ENCODE measurements at regions not wholly inside any gene's neighbourhood (a gene's known extent, or its start where the extent isn't known, plus 50 kb on each side); places are given as distances from the start of the nearest gene placed in this dataset.

DNA sequence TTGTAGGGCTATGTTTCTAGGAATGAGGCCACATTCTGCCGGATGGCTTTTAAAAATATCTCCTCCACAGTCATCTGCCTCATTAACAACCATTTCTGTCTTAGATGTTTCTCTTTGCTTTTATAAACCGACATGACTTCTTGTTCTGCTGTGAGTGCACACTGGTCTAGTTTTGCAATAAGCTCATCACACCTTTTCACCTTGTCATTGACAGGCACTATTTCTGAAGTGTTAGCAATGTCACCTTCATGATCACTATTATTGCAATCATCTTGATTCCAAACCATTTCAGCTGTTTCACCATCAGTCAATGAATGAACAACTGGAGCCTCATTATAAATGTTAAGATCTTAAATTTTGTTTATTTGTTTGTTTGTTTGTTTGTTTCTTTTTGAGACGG, 523.7 kb upstream of the DSEL start:
- Histone ChIP-seq H3K4me2 (no peak overlapping the region), H3K36me3 (ENCODE audit: low read depth) (no peaks in the 10 kb centered on the region), H3K27me3 (ENCODE audit: insufficient read depth, low read depth) (no peaks in the 10 kb centered on the region), H3K4me3 (no peak overlapping the region), H3F3A (ENCODE audit: insufficient read depth, low read depth) (no peaks in the 10 kb centered on the region), H3K4me1 (replicated peaks; ENCODE audit: insufficient read depth) (no peaks in the 10 kb centered on the region), H2AFZ (no peak overlapping the region; the same call in 1 of the 2 replicates), H3K9me3 (ENCODE audit: insufficient read depth, low read depth) (no peaks in the 10 kb centered on the region), H3K27ac (no peak overlapping the region), H3K9me2 (ENCODE audit: insufficient read depth) (no peaks in the 10 kb centered on the region), H4K20me1 (ENCODE audit: insufficient read depth) (no peaks in the 10 kb centered on the region), H3K79me2 (ENCODE audit: low read depth) (no peaks in the 10 kb centered on the region)
- no TSS peak for BruUV-seq (replicated peaks)
- TF ChIP-seq CTCF (conservative IDR thresholded peaks at IDR 0.05), result no peak
- TF ChIP-seq EZH2 (IDR thresholded peaks at IDR 0.05; ENCODE audit: low read depth), result no peak
- ChIA-PET CTCF (no interaction called here), POLR2A (ENCODE audit: unreplicated experiment) (no interaction called here)
- no peak for DNase-seq
- intact Hi-C loops (cut with micrococcal nuclease; ENCODE audit: unreplicated experiment), result no loop called here

DNA sequence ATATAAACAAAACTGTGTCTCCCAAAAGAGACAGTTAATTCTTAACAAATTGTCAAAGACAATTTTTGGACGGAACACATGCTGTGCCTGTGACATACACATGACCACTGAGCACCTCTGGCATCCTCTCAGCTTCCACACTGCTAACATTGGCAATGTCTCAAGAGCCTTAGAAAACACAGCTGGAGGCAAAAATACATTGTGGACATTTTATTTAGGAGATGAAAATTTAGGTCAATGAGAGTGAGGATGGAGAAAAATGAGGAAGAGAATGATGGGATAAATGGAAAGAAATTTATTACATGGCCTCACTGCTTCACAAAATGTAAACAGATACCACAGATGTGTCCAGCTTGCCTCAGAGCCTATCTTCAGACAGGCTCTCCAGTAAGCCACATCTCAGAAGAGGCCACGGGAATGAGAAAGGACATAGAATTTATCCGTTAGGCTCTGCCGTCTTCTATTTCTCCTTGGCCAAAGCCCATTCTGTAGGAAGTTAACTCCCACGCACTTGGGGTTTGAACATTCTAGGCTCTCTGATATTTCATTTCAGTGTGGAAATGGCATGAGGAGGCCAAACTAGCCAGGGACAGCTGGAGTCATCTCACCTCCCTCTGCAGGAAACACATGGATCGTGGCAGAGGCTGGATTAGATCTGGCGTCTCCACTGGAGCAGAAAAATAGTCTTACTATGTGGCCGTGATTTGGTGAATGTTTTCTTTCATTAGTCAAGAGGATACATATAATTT, 519.4 kb upstream of the DSEL start:
- Histone ChIP-seq H3K79me2 (ENCODE audit: low read depth) (no peaks in the 10 kb centered on the region), H3F3A (ENCODE audit: insufficient read depth, low read depth) (no peaks in the 10 kb centered on the region), H3K4me1 (replicated peaks; ENCODE audit: insufficient read depth) (no peaks in the 10 kb centered on the region), H3K36me3 (ENCODE audit: low read depth) (no peaks in the 10 kb centered on the region), H3K4me3 (no peak overlapping the region), H2AFZ (no peak overlapping the region), H4K20me1 (ENCODE audit: insufficient read depth) (no peaks in the 10 kb centered on the region), H3K27me3 (ENCODE audit: insufficient read depth, low read depth) (no peaks in the 10 kb centered on the region), H3K27ac (no peak overlapping the region), H3K9me3 (ENCODE audit: insufficient read depth, low read depth) (no peaks in the 10 kb centered on the region), H3K4me2 (no peak overlapping the region), H3K9me2 (ENCODE audit: insufficient read depth) (no peaks in the 10 kb centered on the region)
- CTCF ChIA-PET, result no interaction called here
- POLR2A ChIA-PET (ENCODE audit: unreplicated experiment), result no interaction called here
- DNase-seq, result no peak
- TF ChIP-seq EZH2 (IDR thresholded peaks at IDR 0.05; ENCODE audit: low read depth) (no peak), CTCF (conservative IDR thresholded peaks at IDR 0.05) (no peak)
- no TSS peak for BruUV-seq (replicated peaks)
- intact Hi-C loops (cut with micrococcal nuclease; ENCODE audit: unreplicated experiment), result no loop called here

- Histone ChIP-seq H2AFZ (peak overlapping the region; percentile 48; the same call in 1 of the 2 replicates), H3K4me2 (no peak overlapping the region), H3K4me3 (no peak overlapping the region), H3K79me2 (ENCODE audit: low read depth) (no peaks in the 10 kb centered on the region), H3K27me3 (ENCODE audit: insufficient read depth, low read depth) (no peaks in the 10 kb centered on the region), H3F3A (ENCODE audit: insufficient read depth, low read depth) (no peaks in the 10 kb centered on the region), H3K4me1 (replicated peaks; ENCODE audit: insufficient read depth) (no peaks in the 10 kb centered on the region), H3K27ac (no peak overlapping the region), H4K20me1 (ENCODE audit: insufficient read depth) (no peaks in the 10 kb centered on the region), H3K9me2 (ENCODE audit: insufficient read depth) (no peaks in the 10 kb centered on the region), H3K9me3 (ENCODE audit: insufficient read depth, low read depth) (no peaks in the 10 kb centered on the region), H3K36me3 (ENCODE audit: low read depth) (no peaks in the 10 kb centered on the region)
- ChIA-PET CTCF (no interaction called here), POLR2A (ENCODE audit: unreplicated experiment) (interaction anchor here (0.5 kb wide), 1 partner anchor 1313 kb away, joined by 5 read pairs; no protein-coding TSS in a partner anchor)
- BruUV-seq (replicated peaks), result no TSS peak
- intact Hi-C loops (cut with micrococcal nuclease; ENCODE audit: unreplicated experiment), result no loop called here
- TF ChIP-seq EZH2 (IDR thresholded peaks at IDR 0.05; ENCODE audit: low read depth), result no peak
- no peak for TF ChIP-seq CTCF (conservative IDR thresholded peaks at IDR 0.05)
- no peak for DNase-seq
These were observed 517.8 kb upstream of the DSEL start for GRCh38 chr18:68034296-68034695.
